HG03521 (cell line): ENCODE measurements at regions not wholly inside any gene's neighbourhood (a gene's known extent, or its start where the extent isn't known, plus 50 kb on each side); places are given as distances from the start of the nearest gene placed in this dataset.

Experiments
- ATAC-seq: cut with Tn5 transposase; IDR thresholded peaks from one replicate; pipeline ENCODE4 v1.9.1; 2021; ENCODE audit warnings: mild to moderate bottlenecking, moderate library complexity; ENCODE audit not compliant: unreplicated experiment

GRCh38 chrX:39912126-39912525 is 185.6 kb downstream of the BCOR start:
- no peak for ATAC-seq

DNA sequence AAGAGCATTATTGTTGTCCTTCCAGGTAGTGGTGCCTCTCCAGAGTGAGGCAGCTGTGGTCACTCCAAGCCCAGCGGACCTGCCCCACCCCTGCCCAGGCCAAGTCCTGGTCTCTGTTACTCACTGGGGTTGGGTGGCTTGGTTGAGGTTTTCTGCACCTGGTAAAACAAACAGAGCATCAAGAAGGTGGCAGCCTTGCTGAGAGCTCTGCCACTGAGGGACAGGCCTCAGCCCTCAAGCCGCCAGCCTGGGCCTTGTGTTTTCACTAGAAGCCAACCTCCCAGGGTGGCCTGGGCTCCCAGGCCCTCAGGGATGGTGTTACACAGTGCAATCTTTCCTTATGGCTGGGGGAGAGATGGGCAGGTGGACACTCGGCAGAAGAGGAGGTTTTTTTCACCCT is 182.7 kb downstream of the BCOR start:
- ATAC-seq: no peak

GRCh38 chrX:39915596-39915995 is 182.2 kb downstream of the BCOR start:
- ATAC-seq: no peak

GRCh38 chrX:39921838-39922237 is 175.9 kb downstream of the BCOR start:
- no peak for ATAC-seq

DNA sequence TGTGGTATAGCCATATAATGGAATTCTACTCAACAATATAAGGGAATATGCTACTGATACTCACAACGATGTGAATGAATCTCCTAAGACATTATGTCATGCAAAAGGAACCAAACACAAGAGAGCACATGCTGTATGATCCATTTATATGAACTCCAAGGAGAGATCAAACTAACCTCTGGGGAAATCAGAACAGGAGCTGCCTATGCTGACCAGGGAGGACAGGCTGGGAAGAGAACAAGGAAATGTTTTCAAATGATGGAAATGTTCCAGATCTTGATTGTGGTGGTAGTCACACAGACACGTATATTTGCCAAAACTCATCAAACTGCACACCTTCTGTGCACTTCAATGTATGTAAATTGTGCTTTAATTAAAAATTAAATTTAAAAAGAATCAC is 175.3 kb downstream of the BCOR start:
- ATAC-seq: no peak

GRCh38 chrX:39922926-39923325 is 174.8 kb downstream of the BCOR start:
- no peak for ATAC-seq

DNA sequence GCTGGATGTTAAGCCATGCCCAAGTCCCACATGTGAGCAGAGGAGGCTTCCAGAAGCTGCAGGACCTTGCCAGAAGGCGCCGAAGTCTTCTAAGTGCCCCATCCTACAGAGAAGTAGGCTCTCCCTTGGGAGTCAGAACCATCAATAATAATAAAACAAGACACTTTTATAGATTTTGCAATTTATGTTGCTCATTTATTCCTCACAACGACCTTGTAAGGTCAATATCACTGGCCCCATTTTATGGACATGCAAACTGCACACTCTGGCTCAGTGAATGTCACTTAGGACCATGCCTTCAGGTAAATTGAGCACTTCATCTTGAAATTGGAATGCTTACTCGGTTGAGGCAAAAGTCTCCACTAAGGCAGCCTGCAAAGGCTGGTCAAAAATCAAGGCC is 170.4 kb downstream of the BCOR start:
- no peak for ATAC-seq

DNA sequence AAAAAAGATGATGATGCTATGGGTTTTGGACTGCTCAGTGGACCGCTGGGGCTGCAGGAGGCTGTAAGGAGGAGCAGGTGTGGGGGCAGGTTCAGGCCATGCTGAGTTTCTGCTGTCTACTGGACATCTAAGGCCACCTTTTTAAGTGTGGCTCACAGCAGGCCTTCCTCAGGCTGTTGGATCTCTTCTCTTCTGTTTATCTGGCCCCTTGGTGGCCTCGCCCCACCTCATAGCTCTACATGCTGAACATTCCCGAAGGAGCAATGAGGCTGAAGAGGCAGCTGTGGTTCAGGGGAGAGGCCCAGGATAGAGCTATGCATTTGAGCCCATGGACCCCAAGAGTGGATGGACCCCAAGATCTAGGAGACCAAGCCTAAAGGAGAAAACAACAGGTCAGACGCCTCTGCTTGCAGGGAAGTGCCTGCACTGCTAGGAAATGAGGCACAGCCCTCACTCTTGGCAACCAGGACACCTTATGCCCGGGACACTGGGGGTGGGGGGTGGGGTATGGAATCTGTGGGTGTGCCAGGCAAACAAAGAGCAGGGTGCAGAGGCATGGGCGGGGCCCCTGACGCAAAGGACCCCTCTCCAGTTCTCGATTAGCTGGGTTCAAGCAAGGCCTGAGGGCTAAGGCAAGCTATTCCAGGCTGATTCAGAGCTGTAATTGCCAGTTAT is 168.9 kb downstream of the BCOR start:
- no peak for ATAC-seq

- no peak for ATAC-seq
Measured at GRCh38 chrX:39929379-39930025, 168.3 kb downstream of the BCOR start.

DNA sequence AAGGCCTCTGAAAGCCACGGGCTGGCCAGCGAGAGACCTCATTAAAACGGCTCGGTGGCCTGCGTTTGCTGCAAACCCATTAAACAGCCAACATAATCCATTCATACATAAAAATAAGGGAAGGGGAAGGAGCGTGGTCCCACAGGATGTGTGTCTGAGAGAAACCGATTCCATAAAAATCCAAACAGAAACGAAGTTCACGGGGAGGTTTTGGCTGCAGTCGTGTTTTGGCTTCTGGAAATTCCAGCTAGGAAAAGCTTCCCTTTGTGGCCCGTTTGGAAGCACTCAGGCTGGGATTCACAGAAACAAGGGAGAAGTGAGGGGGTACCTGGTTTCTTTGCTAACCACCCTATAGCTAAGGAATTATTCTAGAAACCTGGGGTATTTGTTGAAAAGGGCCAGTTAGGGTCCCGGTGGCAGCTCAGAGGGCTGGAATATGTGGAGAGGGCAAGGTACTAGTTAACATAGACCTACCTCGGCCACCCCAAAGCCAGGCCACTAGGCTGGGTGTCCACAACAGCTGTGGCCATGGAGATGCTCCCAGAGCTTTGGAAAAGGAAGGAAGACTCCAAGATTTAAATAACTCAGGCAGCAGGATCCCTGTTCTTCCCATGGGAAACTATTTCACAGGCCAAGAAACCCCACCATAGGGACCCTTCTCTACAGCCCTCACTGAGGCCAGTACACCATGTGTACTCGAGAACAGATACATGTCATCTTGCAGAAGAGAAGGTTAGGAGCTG is 166.8 kb downstream of the BCOR start:
- no peak for ATAC-seq

GRCh38 chrX:39931529-39932282 is 166.1 kb downstream of the BCOR start:
- ATAC-seq: no peak

DNA sequence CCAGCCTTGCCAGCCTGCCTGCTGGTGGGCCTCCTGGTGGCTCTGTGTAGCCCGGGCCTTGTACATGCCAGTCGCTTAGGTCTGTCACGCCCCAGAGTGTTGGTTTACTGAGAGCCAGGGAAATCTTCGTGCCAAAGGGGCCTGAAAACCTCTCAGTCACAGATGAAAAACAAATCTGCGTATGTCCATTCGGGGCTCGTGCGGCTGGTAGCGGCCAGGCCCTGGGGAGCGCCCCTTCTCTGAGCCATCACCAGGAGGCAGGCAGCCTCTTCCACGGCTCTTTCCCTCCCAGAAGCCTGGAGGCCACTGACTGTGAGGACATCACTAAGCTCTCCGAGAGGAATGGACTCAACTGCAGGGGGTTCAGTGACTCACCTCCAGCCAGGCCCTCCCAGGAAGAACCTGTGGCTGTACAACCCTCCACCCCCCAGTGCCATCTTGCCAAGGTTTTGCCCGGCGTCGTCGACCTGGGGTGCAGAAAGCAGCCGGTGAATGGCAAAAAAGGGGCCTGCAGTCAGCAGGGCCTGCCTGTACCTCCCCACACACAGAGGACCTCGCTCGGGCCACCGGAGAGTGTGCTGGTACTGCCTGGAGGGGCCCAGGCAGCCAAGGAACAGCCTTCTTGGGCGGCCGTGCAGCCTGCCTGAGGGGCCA is 162.2 kb downstream of the BCOR start:
- no peak for ATAC-seq

DNA sequence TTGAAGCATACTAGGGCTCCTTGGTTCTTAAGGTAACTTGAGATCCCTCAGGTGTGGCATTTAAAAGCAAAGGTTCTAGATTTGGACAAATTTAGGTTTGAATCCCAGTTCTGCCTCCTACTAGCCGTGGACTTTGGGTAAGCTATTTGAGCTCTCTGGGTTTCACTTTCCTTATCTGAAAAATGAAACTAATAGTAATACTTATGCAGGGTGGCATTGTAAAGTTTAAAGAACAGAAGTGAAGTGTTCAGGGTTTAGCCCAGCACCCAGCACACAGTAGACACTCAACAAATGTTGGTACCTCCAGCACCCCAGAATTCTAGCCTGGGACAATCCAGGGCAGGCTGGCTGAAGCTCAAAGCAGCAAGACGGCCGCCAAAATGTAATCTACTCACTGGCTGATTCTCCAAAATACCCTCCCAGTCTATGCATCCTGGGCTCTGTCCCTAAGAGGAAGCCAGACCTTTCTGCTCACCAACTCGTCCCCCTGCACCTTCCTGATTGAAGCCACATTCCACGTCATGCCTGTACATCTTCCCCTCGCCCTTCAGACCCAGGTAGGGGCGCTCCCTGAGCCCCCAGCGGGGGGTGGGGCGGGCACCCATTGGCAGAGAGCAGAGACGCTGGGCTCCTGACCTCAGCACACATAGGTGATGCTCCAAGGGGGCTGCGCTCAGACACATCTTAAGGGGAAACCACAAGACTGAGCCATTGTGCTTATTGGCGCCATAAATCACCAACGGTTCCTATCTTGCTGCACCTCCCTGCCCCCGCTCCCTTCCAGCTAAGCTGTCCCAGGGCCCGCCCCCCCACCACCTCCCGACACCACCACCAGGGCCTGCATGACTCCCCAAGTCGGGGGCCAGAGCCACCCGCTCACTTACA is 160.6 kb downstream of the BCOR start:
- ATAC-seq: no peak

DNA sequence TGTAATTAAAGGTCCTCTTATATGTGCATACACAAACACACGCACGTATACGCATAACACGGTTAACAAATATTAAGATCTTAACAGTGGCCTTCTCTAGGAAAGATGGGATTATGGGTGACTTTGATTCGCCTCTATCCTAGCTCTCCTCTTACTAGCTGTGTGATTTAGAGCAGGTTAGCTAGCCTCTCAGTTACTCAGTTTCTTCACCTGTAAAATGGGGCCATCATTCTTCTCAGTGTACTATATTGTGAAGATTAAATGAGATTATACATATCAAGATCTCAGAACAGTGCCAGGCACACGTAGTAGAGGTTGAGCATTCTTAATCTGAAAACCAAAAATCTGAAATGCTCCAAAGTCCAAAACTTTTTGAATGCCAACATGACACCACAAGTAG is 159.3 kb downstream of the BCOR start:
- no peak for ATAC-seq

DNA sequence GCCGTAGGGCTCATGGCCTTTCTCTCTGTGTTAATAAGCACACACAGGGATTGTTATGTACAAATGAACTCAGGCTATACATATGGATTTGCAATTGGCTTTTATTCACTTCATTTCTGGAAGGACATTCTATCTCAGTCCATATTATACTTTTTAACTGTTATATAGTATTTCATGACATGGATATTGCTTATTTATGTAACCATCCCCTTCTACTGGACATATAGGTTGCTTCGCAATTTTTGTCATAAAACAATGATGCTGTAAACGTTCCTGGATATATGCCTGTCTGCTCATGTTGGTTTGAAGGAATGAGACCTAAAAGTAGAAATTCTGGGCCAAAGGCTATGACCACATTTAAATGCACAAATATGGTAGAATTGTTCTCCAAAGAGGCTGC is 158.1 kb downstream of the BCOR start:
- ATAC-seq: no peak

- ATAC-seq: no peak
Measured at GRCh38 chrX:39941332-39941920, 156.3 kb downstream of the BCOR start.

- ATAC-seq: no peak
Measured at GRCh38 chrX:39944416-39944815, 153.3 kb downstream of the BCOR start.

DNA sequence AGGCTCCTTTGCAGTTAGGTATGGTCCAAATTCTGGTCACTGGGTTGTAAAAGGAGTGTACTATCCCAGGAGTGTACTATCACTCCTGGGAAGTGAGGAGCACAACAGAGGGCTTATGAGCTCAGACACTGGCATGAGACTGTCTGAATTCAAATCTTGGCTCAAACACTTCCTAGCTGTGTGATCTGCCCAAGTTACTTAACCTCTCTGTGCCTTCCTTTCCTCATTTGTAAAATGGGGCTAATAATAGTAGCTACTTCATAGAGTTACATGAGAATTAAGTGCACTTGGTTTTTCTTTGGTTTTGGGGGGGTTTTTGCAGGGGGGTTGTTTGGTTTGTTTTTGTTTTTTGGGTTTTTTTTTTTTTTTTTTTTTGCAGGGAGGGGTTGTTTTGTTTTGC is 152.0 kb downstream of the BCOR start:
- ATAC-seq: no peak

DNA sequence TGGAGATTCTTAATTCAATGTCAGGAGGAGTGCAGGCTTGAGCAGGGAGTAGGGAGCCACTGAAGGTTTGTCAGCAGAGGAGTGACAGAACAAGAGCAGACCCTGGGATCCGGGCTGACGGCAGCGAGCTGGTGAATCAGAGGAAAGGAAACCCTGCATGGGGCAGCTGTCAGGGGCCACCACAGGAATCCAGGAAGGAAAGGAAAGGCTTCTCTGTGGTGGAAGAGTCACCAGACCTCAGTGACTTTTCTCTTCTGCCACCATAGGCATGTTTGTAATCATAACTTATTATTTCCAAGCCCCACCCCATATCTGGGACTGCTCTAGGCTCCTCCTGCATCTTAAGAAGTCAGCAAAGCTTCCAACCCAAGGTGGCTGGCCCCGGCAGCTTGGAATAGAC is 150.9 kb downstream of the BCOR start:
- no peak for ATAC-seq

GRCh38 chrX:39948582-39948981 is 149.2 kb downstream of the BCOR start:
- no peak for ATAC-seq
